SW 1271 (cell line): ENCODE measurements at regions not wholly inside any gene's neighbourhood (a gene's known extent, or its start where the extent isn't known, plus 50 kb on each side); places are given as distances from the start of the nearest gene placed in this dataset.

Experiments used
- DNase-seq, 2 experiments: peaks; one replicate each; lab custom pipeline; 2025; lab: John Stamatoyannopoulos, UW

DNA sequence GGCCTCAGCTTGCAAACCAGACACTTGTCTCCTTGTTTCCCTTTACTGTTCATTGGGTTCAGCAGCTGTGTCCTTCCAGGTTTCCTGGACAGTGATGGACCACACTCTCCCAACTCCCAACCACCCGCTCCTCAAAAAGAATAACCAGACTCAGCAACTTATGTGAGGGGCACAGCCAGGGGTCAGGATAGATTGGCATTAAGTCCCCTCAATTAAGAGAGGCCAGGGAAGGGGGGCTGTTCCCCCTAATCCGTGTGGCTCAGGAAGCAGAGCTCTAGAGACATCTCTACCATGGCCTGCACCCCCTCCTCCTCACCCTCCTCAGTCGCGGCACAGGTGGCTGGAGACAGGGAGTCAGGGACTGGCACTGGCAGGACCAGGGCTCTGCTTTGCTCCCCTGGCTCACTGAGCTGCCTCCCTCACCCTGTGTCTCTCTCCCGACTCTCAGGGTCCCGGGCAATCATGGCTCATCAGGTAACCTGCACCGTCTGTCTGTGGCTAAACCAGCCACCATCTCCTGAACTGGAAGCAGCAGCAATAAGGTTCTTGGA, 111.7 kb downstream of the ZNF280B start:
- no peak for DNase-seq

DNA sequence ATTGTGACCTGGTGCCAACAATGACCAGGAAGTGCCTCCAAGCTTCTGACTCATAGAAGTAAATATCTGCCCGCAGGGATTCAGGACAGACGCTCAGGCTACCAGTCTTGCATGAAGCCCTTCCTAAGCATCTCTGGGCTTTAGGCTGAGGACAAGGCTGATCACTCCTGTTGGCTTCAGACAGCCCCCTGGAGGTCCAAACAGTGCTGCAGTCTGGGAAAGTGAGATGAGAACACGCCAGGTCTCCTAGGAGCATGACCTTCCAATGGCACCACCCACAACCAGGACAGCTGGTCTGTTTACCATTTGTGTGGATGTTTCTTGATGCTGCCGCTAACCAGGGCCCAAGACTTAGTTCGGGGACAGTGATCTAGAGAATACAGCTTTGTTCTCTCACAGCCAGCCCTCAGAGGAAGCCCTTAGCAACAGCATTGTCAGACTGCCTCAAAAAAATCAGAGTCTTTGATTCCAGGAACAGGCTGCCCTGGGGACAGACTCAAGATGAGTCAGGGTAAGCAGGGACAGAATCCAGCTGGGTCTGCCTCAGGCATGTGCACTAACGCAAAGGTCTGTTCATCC, 111.2 kb downstream of the ZNF280B start:
- peak in 1 of 2 experiments; percentile 26 for DNase-seq

DNA sequence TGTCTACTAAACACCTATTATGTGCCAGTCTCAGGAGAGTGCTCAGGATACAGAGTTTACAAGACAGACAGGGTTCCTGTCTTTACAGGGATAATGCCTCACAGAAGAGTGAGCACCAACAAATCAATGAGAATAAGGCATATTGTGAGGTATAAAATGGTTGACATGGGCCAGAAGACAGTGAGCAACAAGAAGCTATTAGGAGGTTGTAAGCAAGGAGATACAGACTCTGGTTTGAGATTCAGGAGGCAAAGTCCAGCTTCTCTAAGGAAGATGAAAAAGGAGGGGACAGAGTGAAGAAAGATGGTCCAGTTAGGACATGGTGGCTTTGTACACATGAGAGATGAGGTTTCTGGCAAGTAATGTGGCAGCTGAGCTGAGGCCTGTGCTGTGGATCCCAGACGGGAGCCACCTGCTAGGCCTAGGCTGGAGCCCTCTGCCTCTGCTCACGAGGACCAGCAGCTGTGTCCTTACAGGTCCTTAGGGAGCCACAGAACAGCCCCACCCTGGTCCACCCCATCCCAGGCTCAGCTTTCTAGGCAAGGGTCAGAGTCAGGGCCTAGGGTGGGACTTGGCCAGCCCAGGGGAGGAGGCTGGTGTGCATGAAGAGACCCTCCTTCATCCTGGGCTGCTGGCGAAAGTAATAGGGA, 110.5 kb downstream of the ZNF280B start:
- no peak for DNase-seq

DNA sequence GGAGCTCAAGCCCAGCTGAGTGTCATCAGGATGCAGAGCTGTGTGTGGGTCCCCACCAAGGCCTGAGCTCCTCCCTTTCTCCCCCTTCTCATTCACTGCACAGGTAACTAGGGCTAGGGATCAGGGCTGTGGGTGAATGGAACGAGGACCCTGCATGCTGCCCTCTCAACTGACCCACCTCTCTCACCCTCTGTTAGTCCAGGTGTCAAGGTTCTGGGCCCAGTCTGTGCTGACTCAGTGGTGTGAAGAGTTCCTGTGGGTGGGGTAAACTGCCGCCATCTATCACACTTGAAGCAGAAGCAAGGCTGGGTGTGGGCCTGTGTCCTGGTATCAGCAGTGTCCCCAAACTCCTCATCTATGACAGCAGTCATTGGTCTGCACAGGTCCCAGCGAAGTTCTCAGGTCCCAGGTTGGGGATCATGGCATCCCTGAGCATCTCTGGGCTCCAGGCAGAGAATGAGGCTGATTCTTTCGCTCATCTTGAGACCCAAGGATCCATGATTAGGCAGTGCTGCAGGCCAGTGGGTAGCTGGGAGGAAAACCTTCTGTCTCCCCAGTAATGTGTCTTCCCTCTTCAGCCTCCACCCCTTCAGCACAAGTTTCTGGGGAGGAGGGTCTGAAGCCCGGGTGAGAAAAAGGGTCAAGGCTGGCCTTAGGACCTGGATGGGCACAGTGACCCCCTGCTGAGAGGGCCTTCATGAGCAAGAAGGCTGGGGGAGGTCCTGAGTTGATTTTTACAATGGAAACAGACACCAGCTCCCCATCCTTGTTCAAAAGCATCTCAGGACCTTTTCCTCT, 109.8 kb downstream of the ZNF280B start:
- DNase-seq = no peak

DNA sequence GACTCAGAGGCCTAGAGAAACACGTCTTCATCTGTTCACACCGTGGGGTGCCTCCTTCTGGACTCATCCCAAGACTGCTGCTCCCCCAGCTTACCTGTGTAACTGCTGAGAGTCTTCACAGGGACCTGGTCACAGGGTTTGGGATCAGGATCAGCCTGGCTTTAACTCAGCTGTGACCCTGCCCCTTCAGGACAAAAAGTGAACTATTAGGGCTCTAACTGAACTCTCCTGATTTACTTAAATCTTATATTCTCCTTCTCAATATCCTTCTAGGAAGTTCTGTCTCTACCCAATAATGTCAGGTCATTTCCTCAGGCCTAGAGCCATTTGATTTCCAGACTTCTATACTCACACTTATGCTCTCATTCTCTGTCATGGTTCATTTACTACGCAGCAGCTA, 108.4 kb downstream of the ZNF280B start:
- no peak for DNase-seq

DNA sequence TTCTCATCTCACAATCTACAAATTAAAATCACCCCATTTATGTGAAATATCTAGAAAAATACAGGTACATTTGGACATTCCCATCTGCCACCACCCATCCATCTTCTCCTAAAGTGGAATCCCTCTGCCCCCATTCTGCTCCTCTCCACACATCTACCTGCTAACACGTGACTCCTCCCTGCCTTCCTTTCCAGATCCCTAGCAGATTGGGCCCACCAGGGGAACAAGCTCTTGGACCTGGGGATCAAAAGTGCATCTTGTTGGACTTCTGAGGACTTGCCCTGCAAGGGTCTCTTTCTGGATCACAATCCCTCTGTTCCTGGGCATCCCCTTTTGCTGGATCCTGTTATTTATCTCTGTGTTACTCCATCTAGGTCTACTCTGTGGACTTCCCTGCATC, 107.6 kb downstream of the ZNF280B start:
- DNase-seq = no peak

DNA sequence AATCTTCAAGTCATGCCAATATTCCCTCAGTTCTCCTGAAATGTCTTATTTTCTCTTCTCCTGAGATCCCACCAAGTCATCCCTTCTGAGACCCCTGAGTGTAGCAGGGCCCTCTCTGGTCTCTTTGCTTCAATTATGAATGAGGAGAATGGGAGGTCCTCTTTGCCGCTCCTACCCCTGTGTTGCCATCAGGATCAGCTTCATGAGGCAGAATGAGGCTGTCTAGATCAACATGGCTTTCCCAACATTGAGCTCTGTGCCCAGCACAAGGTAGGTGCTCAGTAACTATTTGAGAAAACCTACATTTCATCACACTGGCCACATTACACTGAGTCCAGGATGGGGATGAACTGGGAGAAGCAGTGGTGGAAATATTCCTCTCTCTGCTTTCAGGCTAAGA, 107.2 kb downstream of the ZNF280B start:
- no peak for DNase-seq

DNA sequence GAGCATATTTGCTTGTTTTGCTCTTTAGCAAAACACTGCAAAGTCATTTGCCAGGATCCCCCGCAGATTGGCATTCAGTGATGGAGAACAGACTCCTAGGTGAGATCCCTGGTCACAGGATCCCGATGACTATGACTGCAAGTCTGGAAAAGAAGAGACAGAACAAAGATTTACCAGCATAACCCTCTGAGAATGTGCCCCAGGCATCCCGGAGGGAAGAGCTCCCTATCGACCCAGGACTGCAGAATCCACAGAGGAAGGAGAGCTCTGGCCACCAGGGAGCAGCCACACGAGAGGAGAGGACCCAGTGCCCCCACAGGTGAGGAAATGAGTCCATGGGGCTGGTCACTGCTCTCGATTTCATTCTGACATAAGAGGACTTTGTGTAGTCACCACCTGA, 105.2 kb downstream of the ZNF280B start:
- DNase-seq = no peak

DNA sequence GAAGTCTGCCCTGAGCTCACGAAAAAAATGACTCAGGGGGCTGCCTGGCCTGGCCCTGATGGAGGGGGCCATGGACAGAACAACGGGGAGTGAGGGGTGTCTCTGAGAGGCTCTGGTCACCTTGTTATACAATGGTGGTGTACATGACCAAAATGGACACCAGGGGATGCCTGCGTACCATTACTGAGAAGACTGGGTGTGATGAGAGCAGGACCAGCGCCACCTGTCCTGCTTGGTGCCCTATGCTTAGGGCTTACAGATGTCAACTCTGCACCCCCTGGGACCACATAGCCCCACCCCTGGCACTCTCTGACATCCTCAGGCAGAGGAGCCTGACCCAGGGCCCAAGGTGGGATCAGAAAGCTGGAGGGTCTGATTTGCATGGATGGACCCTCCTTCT, 104.8 kb downstream of the ZNF280B start:
- DNase-seq = no peak

DNA sequence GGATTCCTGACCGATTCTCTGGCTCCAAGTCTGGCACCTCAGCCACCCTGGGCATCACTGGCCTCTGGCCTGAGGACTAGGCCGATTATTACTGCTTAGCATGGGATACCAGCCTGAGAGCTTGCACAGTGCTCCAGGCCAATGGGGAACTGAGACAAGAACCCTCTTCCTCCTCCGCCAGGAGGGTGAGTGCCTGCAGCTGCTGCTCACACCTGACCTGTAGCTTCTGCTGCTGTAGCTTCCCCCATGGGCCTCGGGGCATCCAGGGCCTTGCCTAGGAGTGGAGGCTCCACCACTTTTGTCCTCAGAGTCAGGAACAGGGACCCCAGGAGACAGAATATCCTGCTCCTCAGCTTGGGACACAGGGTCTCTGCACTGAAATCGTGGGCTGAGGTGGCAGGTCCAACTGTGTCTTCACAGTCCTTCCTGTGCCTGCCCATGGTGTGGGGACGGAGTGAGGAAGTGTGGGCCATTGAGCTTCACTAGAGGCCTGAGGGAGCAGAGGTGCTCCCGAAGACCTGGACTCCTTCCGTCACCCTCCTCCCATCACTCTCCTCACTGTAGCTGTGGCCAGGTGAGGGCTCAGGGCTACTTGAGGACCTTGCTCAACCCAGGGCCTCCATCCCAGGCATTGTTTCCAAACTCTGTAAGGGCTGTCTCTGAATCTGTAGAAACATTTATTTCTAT, 103.8 kb downstream of the ZNF280B start:
- no peak for DNase-seq

DNA sequence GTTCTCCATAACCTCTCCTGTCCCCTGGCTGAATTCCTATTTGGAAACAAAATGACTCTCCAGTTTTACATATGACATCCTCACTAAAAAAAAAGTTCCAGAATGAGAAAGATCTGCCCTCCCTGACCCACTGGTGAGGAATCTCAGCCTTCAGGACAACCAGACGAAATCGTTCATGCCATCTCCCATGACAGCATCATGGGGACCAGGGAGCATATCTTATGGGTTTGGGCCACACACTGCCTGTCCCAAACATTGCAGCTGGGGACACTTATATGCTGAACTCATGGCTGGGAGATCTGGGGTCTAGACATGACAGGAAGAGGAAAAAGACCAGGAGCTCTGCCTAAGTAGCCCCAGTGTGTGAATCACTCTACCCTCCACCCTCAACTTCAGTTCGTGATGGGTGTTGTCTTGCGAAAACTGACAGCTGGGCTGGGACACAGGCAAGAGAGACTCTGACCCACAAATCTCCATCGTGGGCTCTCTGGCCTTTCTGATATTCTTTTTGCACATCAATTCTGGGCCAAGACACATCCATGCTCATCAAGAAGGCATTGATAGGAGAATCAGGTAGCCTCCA, 102.0 kb downstream of the ZNF280B start:
- no peak for DNase-seq

DNA sequence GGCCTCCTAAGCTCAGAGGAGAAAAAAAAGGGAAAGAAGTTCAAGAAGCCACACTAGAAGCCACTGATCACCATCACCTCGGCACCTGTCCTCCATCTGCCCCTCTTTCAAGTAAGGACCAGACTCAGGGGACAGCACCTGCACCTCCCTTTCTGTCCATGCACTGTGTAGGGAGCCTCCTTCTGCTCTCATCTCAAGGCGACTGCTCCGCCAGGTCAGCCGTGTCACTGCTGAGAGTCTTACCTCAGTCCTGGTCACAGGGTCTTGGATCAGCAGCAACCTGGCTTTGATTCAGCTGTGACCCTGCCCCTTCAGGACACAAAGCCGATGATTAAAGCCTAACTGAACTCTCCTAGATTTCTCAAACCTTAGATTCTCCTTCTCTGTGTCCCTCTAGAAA, 101.5 kb downstream of the ZNF280B start:
- no peak for DNase-seq

DNA sequence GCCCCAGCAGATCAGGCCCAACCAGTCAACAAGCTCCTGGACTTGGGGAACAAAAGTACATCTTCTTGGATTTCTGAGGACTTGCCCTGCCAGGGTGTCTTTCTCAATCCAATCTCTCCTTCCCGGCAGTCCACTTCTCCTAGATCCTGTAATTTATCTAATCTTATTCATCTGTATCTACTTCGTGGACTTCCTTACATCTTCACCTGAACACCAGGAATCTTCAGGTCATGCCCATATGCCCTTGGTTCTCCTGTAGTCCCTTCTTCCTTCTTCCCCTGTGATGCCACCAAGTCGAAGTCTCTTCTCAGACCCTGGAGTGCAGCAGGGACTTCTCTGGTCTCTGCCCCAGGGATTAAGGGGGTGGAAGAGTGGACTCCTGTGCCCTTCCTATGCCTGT, 100.3 kb downstream of the ZNF280B start:
- DNase-seq = no peak

DNA sequence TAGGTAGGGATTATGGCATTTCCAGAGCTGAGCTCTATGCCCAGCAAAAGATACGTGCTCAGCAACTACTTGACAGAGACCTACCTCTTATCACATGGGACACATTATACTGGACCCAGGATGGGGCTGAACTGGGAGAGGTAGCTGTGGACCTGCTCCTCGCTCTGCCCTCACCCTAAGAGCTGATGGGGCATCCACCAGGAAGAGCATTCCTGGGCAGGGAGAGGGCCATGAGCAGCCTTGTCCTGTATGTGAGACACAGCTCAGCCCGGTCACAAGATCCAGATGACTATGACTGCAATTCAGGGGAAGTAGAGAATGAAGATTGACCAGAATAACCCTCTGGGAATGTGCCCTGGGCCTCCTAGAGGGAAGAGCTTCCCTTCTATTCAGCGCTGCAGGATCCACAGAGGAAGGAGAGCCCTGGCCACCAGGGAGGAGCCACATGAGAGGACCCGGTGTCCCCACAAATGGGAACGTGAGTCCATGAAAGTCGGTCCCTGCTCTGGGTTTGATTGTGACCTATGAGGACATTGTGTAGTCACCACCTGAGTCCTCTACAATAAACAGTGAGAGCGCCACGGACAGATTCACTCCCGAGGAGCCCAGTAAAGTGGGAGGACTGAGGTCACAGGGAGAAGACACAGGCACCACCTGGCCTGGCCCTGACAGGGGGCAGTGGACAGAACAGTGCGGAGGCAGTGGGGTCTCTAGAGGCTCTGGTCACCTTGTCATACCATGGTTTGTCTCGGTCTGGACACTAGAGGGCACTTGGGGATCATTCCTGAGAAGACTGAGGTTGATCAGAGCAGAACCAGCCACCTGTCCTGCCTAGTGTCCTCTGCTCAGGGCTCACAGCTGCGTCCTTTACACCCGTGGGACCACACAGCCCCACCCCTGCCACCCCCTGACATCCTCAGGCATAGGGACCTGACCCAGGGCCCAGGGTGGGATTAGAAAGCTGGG, 99.5 kb downstream of the ZNF280B start:
- peak in 1 of 2 experiments; percentile 4 for DNase-seq

DNA sequence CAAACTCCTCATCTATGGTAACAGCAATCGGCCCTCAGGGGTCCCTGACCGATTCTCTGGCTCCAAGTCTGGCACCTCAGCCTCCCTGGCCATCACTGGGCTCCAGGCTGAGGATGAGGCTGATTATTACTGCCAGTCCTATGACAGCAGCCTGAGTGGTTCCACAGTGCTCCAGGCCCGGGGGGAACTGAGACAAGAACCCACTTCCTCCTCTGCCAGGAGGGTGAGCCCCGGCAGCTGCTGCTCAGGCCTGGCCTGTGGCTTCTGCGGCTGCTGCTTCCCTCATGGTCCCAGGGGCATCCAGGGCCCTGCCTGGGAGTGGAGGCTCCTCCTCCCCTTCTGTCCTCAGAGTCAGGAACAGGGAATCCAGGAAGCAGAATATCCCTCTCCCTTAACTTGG, 98.4 kb downstream of the ZNF280B start:
- no peak for DNase-seq

DNA sequence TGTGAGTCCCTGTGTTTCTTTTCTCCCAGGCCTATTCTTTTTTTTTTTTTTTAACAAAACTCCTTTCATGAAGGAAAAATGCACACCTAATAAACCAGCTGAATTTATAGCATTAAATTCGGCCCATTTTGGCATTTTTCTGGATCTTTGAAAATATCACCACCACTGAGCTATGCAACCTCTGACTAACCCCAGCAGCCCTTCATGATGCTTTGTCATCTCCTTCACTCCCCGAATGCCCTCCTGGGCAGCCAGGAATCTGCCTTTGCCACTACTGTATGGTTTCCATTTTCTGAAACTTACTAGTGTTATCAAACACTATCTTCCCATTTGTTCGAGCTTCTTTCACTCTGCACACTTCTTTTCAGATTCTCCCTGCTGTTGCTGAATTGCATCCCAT, 97.9 kb downstream of the ZNF280B start:
- no peak for DNase-seq

DNA sequence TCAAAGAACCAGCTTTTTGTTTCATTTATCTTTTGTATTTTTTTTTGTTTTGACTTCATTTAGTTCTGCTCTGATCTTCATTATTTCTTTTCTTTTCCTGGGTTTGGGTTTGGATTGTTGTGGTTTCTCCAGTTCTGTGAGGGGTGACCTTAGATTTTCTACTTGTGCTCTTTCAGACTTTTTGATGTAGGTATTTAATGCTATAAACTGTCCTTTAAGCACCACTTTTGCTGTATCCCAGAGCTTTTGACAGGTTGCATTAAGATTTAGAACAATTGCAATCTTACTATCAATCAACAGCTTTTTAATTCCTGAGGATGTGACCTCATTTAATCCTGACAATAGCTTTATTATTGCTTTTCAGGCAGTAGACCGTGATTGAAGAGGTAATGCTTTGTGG, 94.3 kb downstream of the ZNF280B start:
- DNase-seq = no peak

DNA sequence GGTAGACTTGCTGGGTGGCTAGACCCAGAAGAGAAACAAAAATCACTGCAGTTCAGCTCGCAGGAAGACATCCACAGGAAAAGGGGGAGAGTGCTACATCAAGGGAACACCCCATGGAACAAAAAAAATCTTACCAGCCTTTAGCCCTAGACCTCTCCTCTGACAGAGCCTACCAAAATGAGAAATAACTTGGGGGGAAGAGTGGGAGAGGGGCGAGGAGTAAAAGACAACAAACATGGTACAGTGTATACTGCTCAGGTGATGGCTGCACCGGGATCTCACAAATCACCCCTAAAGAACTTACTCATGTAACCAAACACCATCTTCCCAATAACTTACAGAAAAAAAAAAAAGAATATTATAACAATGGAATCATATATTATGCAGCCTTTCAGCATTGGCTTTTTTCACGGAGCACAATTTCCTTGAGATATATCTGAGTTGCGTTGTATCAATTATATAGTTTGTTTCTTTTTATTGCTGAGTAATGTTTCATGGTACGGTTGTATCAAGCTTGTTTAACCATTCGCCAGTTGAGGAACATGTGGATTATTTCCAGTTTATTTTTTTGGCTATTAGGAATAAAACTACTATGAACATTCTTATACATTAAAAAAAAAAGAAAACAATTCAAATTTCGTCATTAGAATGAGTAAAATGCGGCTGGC, 90.9 kb downstream of the ZNF280B start:
- DNase-seq = no peak

DNA sequence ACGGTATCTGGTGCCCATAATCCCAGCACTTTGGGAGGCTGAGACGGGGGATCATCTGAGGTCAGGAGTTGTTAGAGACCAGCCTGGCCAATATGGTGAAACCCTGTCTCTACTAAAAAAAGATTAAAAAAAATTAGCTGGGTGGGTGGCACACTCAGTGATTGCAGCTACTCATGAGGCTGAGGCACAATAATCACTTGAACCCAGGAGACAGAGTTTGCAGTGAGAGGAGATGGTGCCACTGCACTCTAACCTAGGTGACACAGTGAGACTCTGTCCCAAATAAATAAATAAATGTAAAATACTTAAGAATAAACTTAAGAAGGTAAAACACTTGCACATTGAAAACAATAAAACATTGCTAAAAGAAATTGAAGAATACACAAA, 90.4 kb downstream of the ZNF280B start:
- DNase-seq = no peak

DNA sequence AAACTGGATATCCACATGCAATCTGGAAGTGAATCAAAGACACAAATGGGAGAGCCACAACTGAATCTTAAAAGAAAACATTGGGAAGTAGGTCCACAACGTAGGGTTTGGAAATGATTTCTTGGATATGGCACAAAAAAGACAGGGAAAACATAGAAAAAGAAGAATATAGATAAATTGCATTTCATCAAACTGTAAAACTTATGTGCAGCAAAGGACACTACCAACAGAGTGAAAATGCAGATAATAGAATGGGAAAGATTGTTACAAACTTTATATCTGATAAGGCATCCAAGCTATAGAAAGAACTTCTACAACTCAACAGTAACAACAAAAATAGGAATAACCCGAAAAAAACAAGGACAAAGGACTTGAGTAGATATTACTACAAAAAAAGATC, 89.6 kb downstream of the ZNF280B start:
- DNase-seq = no peak
